Endothelial cell of umbilical vein (primary cell): ENCODE measurements at regions not wholly inside any gene's neighbourhood (a gene's known extent, or its start where the extent isn't known, plus 50 kb on each side); places are given as distances from the start of the nearest gene placed in this dataset.

Experiments
- BruUV-seq: library from RNA; stranded (reverse); fragments of 400-500 nt; replicated peaks from 2 replicates; lab custom pipeline; 2021; lab: Mats Ljungman, UMichigan
- CTCF ChIA-PET: fragments of 300-600, 350-600 bp; sonication (Branson Sonifier 250); formaldehyde crosslinking; loops from one replicate; lab custom pipeline; 2021; ENCODE audit warnings: antibody characterized with exemption, inconsistent platforms; lab: Charles Lee
- POLR2A ChIA-PET: fragments of 300-600, 350-600 bp; sonication (Branson Sonifier 250); formaldehyde crosslinking; loops from one replicate; lab custom pipeline; 2021; ENCODE audit warnings: antibody characterized with exemption, inconsistent platforms; lab: Charles Lee
- DNase-seq: peaks from one replicate; pipeline ENCODE4 v3.0.0-alpha.2; 2011; ENCODE audit warnings: low read depth, low spot score
- FAIRE-seq: peaks from 2 replicates; lab custom pipeline; 2011; peaks lifted over from hg19 to GRCh38; lab: Jason Lieb, UNC
- H2AFZ ChIP-seq: 2 replicates; pipeline ENCODE4 v1.6.0; 2012; ENCODE audit warnings: low read depth, low read length, control low read depth, inconsistent platforms
- H3K27ac ChIP-seq: 2 replicates; pipeline ENCODE4 v1.5.1; 2011; ENCODE audit warnings: low read depth, mild to moderate bottlenecking, control low read depth, low read length, moderate library complexity; ENCODE audit not compliant: insufficient read depth
- H3K27me3 ChIP-seq, 2 experiments: 2 replicates each; pipeline versions ENCODE4 v1.6.0 to v1.6.1; 2011; ENCODE audit warnings: low read length in 2 of 2, mixed read lengths in 1 of 2; ENCODE audit not compliant: control insufficient read depth in 2 of 2, insufficient read depth in 2 of 2
- H3K36me3 ChIP-seq, 2 experiments: 2 replicates in 1 of 2; 3 replicates in 1 of 2; pipeline ENCODE4 v1.5.1; 2011; ENCODE audit warnings: low read length in 2 of 2, mild to moderate bottlenecking in 1 of 2, moderate library complexity in 1 of 2; ENCODE audit not compliant: control insufficient read depth in 2 of 2, insufficient read depth in 2 of 2; ENCODE audit errors: extremely low read depth in 1 of 2
- H3K4me1 ChIP-seq: 3 replicates; pipeline ENCODE4 v1.5.1; 2011; ENCODE audit warnings: mild to moderate bottlenecking, low read length; ENCODE audit not compliant: control insufficient read depth, insufficient read depth; ENCODE audit errors: extremely low read depth
- H3K4me2 ChIP-seq: 2 replicates; pipeline ENCODE4 v1.6.1; 2011; ENCODE audit warnings: low read length, control low read depth, mixed read lengths; ENCODE audit not compliant: insufficient read depth
- H3K4me3 ChIP-seq, 3 experiments: fragments of 200-600 bp in 1 of 3; sonication (generic), shearing (Covaris generic) in 1 of 3; replicated peaks in 1 of 3; 2 replicates each; pipeline ENCODE4 v1.5.1; 2011 to 2016; ENCODE audit warnings: control low read depth in 3 of 3, low read length in 3 of 3, mild to moderate bottlenecking in 2 of 3, inconsistent platforms in 1 of 3, low read depth in 1 of 3, moderate library complexity in 1 of 3; ENCODE audit not compliant: insufficient read depth in 1 of 3
- H3K79me2 ChIP-seq: 2 replicates; pipeline ENCODE4 v1.6.0; 2012; ENCODE audit warnings: low read length, inconsistent platforms; ENCODE audit not compliant: control insufficient read depth, insufficient read depth
- H3K9ac ChIP-seq: replicated peaks from 2 replicates; pipeline ENCODE3; 2011; ENCODE audit warnings: low read length, control low read depth; ENCODE audit not compliant: insufficient read depth; ENCODE audit errors: extremely low read depth
- H3K9me1 ChIP-seq: replicated peaks from 3 replicates; pipeline ENCODE4 v1.6.0; 2011; ENCODE audit warnings: mild to moderate bottlenecking, low read length; ENCODE audit not compliant: control insufficient read depth, insufficient read depth; ENCODE audit errors: extremely low read depth
- H3K9me3 ChIP-seq: replicated peaks from 2 replicates; pipeline ENCODE4 v1.5.1; 2012; ENCODE audit warnings: low read length, inconsistent platforms; ENCODE audit not compliant: control insufficient read depth, insufficient read depth
- H4K20me1 ChIP-seq: replicated peaks from 2 replicates; pipeline ENCODE3; 2011; ENCODE audit warnings: mild to moderate bottlenecking, low read length; ENCODE audit not compliant: control insufficient read depth, insufficient read depth; ENCODE audit errors: extremely low read depth
- CTCF ChIP-seq, 2 donors: IDR thresholded peaks; 1 replicate in 1 of 2; 2 replicates in 1 of 2; pipeline ENCODE4 v1.5.1; 2011; ENCODE audit warnings: low read length in 2 of 2, mild to moderate bottlenecking in 2 of 2, moderate library complexity in 2 of 2, control low read depth in 1 of 2, inconsistent platforms in 1 of 2, low read depth in 1 of 2; ENCODE audit not compliant: insufficient read depth in 1 of 2; ENCODE audit errors: extremely low read depth in 1 of 2
- EZH2 ChIP-seq: IDR thresholded peaks from 2 replicates; pipeline ENCODE4 v1.6.1; 2012; ENCODE audit warnings: borderline replicate concordance, low read depth, mild to moderate bottlenecking, moderate library complexity, low read length, inconsistent platforms; ENCODE audit not compliant: severe bottlenecking
- FOS ChIP-seq: IDR thresholded peaks from 2 replicates; pipeline ENCODE4 v1.6.1; 2011; ENCODE audit warnings: mild to moderate bottlenecking, low read length, moderate library complexity, borderline replicate concordance; ENCODE audit not compliant: insufficient read depth
- GATA2 ChIP-seq: IDR thresholded peaks from 2 replicates; pipeline ENCODE4 v1.7.0; 2011; ENCODE audit warnings: low read depth, mild to moderate bottlenecking, moderate library complexity, mixed read lengths, low read length; ENCODE audit not compliant: insufficient read length, insufficient read depth
- JUN ChIP-seq: IDR thresholded peaks from 2 replicates; pipeline ENCODE4 v1.6.1; 2011; ENCODE audit warnings: borderline replicate concordance, low read depth; ENCODE audit not compliant: insufficient read length, insufficient read depth
- MYC ChIP-seq: IDR thresholded peaks from one replicate; pipeline ENCODE4 v1.6.1; 2011; ENCODE audit warnings: mild to moderate bottlenecking, low read depth, low read length
- POLR2A ChIP-seq: IDR thresholded peaks from 2 replicates; pipeline ENCODE4 v1.6.1; 2012; ENCODE audit warnings: low read depth, mild to moderate bottlenecking, control low read depth, low read length
- POLR2AphosphoS5 ChIP-seq: IDR thresholded peaks from 2 replicates; pipeline ENCODE4 v1.6.1; 2012; ENCODE audit warnings: low read depth, mild to moderate bottlenecking, control low read depth, low read length, moderate library complexity; ENCODE audit not compliant: insufficient read depth
- dilution Hi-C: fragments of 300-500 bp; cut with MboI; formaldehyde crosslinking; loops from one replicate; pipeline ENCODE4 v1.15.0; 2019; ENCODE audit warnings: low sequenced_read_pairs; ENCODE audit not compliant: extremely low pct_ligation_motif_present
- intact Hi-C: fragments of 100-400 bp; cut with micrococcal nuclease; formaldehyde crosslinking; loops from one replicate; pipeline ENCODE4 v1.10.0; 2022
- TF ChIP-seq, protein P1 (sequence below): IDR thresholded peaks from 2 replicates; pipeline ENCODE4 v1.6.1; 2011; ENCODE audit not compliant: insufficient read depth, insufficient read length

GRCh38 chr6:16069671-16070070 lies 59.2 kb upstream of the MYLIP start:
- TF ChIP-seq POLR2AphosphoS5 (no peak), CTCF (IDR thresholded peaks at IDR 0.05; ENCODE audit: extremely low read depth in 1 of 2, insufficient read depth in 1 of 2, low read depth in 1 of 2, low read length in 2 of 2) (no peak), POLR2A (no peak)
- Histone ChIP-seq H2AFZ (no peak overlapping the region), H3K4me1 (no peaks in the 10 kb centered on the region), H3K9me3 (no peaks in the 10 kb centered on the region), H3K27me3 (no peaks in the 10 kb centered on the region), H3K9me1 (no peaks in the 10 kb centered on the region), H3K4me2 (no peak overlapping the region), H3K79me2 (no peaks in the 10 kb centered on the region), H4K20me1 (no peaks in the 10 kb centered on the region), H3K9ac (no peak overlapping the region), H3K36me3 (no peaks in the 10 kb centered on the region), H3K27ac (no peak overlapping the region), H3K4me3 (no peak overlapping the region)
- intact Hi-C loops = no loop called here
- CTCF ChIA-PET = no interaction called here
- POLR2A ChIA-PET = no interaction called here
- DNase-seq (no peak), FAIRE-seq (no peak)
- no TSS peak for BruUV-seq
- dilution Hi-C loops = no loop called here

DNA sequence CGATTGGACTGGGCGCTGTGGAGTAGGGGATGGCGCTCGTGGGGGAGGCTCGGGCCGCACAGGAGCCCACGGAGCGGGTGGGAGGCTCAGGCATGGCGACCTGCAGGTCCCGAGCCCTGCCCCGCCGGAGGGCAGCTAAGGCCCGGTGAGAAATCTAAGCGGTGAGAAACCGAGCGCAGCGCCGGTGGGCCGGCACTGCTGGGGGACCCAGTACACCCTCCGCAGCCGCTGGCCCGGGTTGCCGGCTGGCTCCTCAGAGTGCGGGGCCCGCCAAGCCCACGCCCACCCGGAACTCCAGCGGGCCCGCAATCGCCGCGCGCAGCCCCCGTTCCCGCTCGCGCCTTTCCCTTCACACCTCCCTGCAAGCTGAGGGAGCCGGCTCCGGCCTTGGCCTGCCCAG lies 59.7 kb upstream of the MYLIP start:
- Histone ChIP-seq H3K4me2 (no peak overlapping the region), H3K27me3 (no peaks in the 10 kb centered on the region), H3K4me3 (no peak overlapping the region), H2AFZ (no peak overlapping the region), H3K9ac (no peak overlapping the region), H3K9me1 (no peaks in the 10 kb centered on the region), H3K79me2 (no peaks in the 10 kb centered on the region), H3K4me1 (no peaks in the 10 kb centered on the region), H3K36me3 (no peaks in the 10 kb centered on the region), H3K9me3 (no peaks in the 10 kb centered on the region), H3K27ac (no peak overlapping the region), H4K20me1 (no peaks in the 10 kb centered on the region)
- no TSS peak for BruUV-seq
- FAIRE-seq (no peak), DNase-seq (no peak)
- intact Hi-C loops = no loop called here
- ChIA-PET POLR2A (no interaction called here), CTCF (no interaction called here)
- dilution Hi-C loops = no loop called here
- no peak for TF ChIP-seq CTCF (IDR thresholded peaks at IDR 0.05; ENCODE audit: extremely low read depth in 1 of 2, insufficient read depth in 1 of 2, low read depth in 1 of 2, low read length in 2 of 2)
- TF ChIP-seq FOS = no peak
- no peak for TF ChIP-seq POLR2A
- TF ChIP-seq MYC = no peak
- no peak for TF ChIP-seq JUN
- no peak for TF ChIP-seq POLR2AphosphoS5
- no peak for TF ChIP-seq EZH2
- TF ChIP-seq, protein P1, sequence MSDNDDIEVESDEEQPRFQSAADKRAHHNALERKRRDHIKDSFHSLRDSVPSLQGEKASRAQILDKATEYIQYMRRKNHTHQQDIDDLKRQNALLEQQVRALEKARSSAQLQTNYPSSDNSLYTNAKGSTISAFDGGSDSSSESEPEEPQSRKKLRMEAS = no peak
- no peak for TF ChIP-seq GATA2
